ENCODE measurements at regions not wholly inside any gene's neighbourhood (a gene's known extent, or its start where the extent isn't known, plus 50 kb on each side); places are given as distances from the start of the nearest gene placed in this dataset.

GRCh38 chr3:96236522-96236921 lies 577.9 kb upstream of the EPHA6 start:
- no peak for TF ChIP-seq CTCF (IDR thresholded peaks at IDR 0.05; ENCODE audit: low read depth, low read length, missing input control)
- no peak for TF ChIP-seq FOXA1 (IDR thresholded peaks at IDR 0.05)
- TF ChIP-seq ZBTB33 (IDR thresholded peaks at IDR 0.05), result no peak
